IPS-15b (cell line): ENCODE measurements at regions not wholly inside any gene's neighbourhood (a gene's known extent, or its start where the extent isn't known, plus 50 kb on each side); places are given as distances from the start of the nearest gene placed in this dataset.

Source experiments
- H3K27me3 ChIP-seq: one replicate; pipeline ENCODE4 v1.6.1; 2013; ENCODE audit warnings: low read length; ENCODE audit not compliant: control insufficient read depth, insufficient read depth
- H3K36me3 ChIP-seq: one replicate; pipeline ENCODE4 v1.6.1; 2013; ENCODE audit warnings: low read length; ENCODE audit not compliant: control insufficient read depth, insufficient read depth
- H3K4me1 ChIP-seq: one replicate; pipeline ENCODE4 v1.6.1; 2013; ENCODE audit warnings: mild to moderate bottlenecking, low read length; ENCODE audit not compliant: control insufficient read depth, insufficient read depth
- H3K4me3 ChIP-seq: one replicate; pipeline ENCODE4 v1.5.1; 2013; ENCODE audit warnings: low read depth, low read length
- H3K9ac ChIP-seq: one replicate; pipeline ENCODE4 v1.6.1; 2013; ENCODE audit warnings: low read depth, mild to moderate bottlenecking, low read length
- H3K9me3 ChIP-seq: one replicate; pipeline ENCODE4 v1.6.1; 2013; ENCODE audit warnings: mild to moderate bottlenecking, low read length; ENCODE audit not compliant: control insufficient read depth, insufficient read depth

- H3K9ac ChIP-seq, result peak overlapping the region; percentile 16
- H3K27me3 ChIP-seq, result no peaks in the 10 kb centered on the region
- no peak overlapping the region for H3K4me3 ChIP-seq
Observed at GRCh38 chr1:10909697-10910680, 102.5 kb upstream of the TARDBP start.

GRCh38 chr1:10910681-10911489, 101.6 kb upstream of the TARDBP start:
- H3K9me3 ChIP-seq, result no peaks in the 10 kb centered on the region
- no peaks in the 10 kb centered on the region for H3K36me3 ChIP-seq
- no peaks in the 10 kb centered on the region for H3K27me3 ChIP-seq
- H3K4me1 ChIP-seq, result peaks cover 4% of the 10 kb centered on the region
- H3K4me3 ChIP-seq, result no peak overlapping the region
- H3K9ac ChIP-seq, result peak overlapping the region; percentile 16

More at GRCh38 chr1:10909697-10910680, 102.5 kb upstream of the TARDBP start:
- Histone ChIP-seq H3K9me3 (no peaks in the 10 kb centered on the region), H3K4me1 (peaks cover 4% of the 10 kb centered on the region), H3K36me3 (no peaks in the 10 kb centered on the region)

- no peaks in the 10 kb centered on the region for H3K36me3 ChIP-seq
- H3K4me3 ChIP-seq, result no peak overlapping the region
- no peaks in the 10 kb centered on the region for H3K9me3 ChIP-seq
- H3K27me3 ChIP-seq, result no peaks in the 10 kb centered on the region
- no peak overlapping the region for H3K9ac ChIP-seq
- H3K4me1 ChIP-seq, result peaks cover 4% of the 10 kb centered on the region
Observed at GRCh38 chr1:10911490-10912166, 100.8 kb upstream of the TARDBP start.

GRCh38 chr1:10912441-10912840, 100.0 kb upstream of the TARDBP start:
- Histone ChIP-seq H3K4me1 (peaks cover 4% of the 10 kb centered on the region), H3K9me3 (no peaks in the 10 kb centered on the region), H3K36me3 (no peaks in the 10 kb centered on the region), H3K9ac (no peak overlapping the region), H3K4me3 (no peak overlapping the region), H3K27me3 (no peaks in the 10 kb centered on the region)

- H3K27me3 ChIP-seq, result no peaks in the 10 kb centered on the region
- H3K9me3 ChIP-seq, result no peaks in the 10 kb centered on the region
- H3K4me3 ChIP-seq, result no peak overlapping the region
- no peak overlapping the region for H3K9ac ChIP-seq
- H3K36me3 ChIP-seq, result no peaks in the 10 kb centered on the region
- no peaks in the 10 kb centered on the region for H3K4me1 ChIP-seq
Observed at GRCh38 chr1:10914056-10914455, 98.4 kb upstream of the TARDBP start.

- H3K36me3 ChIP-seq, result no peaks in the 10 kb centered on the region
- no peaks in the 10 kb centered on the region for H3K9me3 ChIP-seq
- H3K27me3 ChIP-seq, result no peaks in the 10 kb centered on the region
- H3K4me3 ChIP-seq, result no peak overlapping the region
- no peaks in the 10 kb centered on the region for H3K4me1 ChIP-seq
- no peak overlapping the region for H3K9ac ChIP-seq
Observed at GRCh38 chr1:10915594-10915993, 96.9 kb upstream of the TARDBP start.

GRCh38 chr1:10916311-10916710, 96.1 kb upstream of the TARDBP start:
- Histone ChIP-seq H3K36me3 (no peaks in the 10 kb centered on the region), H3K4me1 (no peaks in the 10 kb centered on the region), H3K9ac (no peak overlapping the region), H3K27me3 (no peaks in the 10 kb centered on the region), H3K9me3 (no peaks in the 10 kb centered on the region), H3K4me3 (no peak overlapping the region)

- no peaks in the 10 kb centered on the region for H3K4me1 ChIP-seq
- H3K4me3 ChIP-seq, result no peak overlapping the region
- H3K9me3 ChIP-seq, result no peaks in the 10 kb centered on the region
- H3K27me3 ChIP-seq, result no peaks in the 10 kb centered on the region
- H3K9ac ChIP-seq, result no peak overlapping the region
- no peaks in the 10 kb centered on the region for H3K36me3 ChIP-seq
Observed at GRCh38 chr1:10916991-10917390, 95.5 kb upstream of the TARDBP start.

GRCh38 chr1:10917513-10918454, 94.7 kb upstream of the TARDBP start:
- H3K9ac ChIP-seq, result no peak overlapping the region
- H3K36me3 ChIP-seq, result no peaks in the 10 kb centered on the region
- H3K4me3 ChIP-seq, result no peak overlapping the region
- H3K4me1 ChIP-seq, result no peaks in the 10 kb centered on the region
- H3K27me3 ChIP-seq, result no peaks in the 10 kb centered on the region
- no peaks in the 10 kb centered on the region for H3K9me3 ChIP-seq

GRCh38 chr1:10918531-10918930, 93.9 kb upstream of the TARDBP start:
- H3K27me3 ChIP-seq, result no peaks in the 10 kb centered on the region
- no peak overlapping the region for H3K9ac ChIP-seq
- no peak overlapping the region for H3K4me3 ChIP-seq
- no peaks in the 10 kb centered on the region for H3K4me1 ChIP-seq
- no peaks in the 10 kb centered on the region for H3K9me3 ChIP-seq
- no peaks in the 10 kb centered on the region for H3K36me3 ChIP-seq
